ENCODE measurements at regions not wholly inside any gene's neighbourhood (a gene's known extent, or its start where the extent isn't known, plus 50 kb on each side); places are given as distances from the start of the nearest gene placed in this dataset.

GRCh38 chr20:7085467-7085866 lies 318.0 kb downstream of the BMP2 start:
- TF ChIP-seq CTCF (conservative IDR thresholded peaks at IDR 0.05; ENCODE audit: low read length) (no peak), EZH2phosphoT487 (IDR thresholded peaks at IDR 0.05; ENCODE audit: borderline replicate concordance) (no peak)
